Peyer's patch (tissue), 4 donors: ENCODE measurements at regions not wholly inside any gene's neighbourhood (a gene's known extent, or its start where the extent isn't known, plus 50 kb on each side); places are given as distances from the start of the nearest gene placed in this dataset.

Experiments
- POLR2A ChIP-seq, 2 donors: fragments of 450-650 bp; IDR thresholded peaks; one replicate each; pipeline ENCODE4 v1.5.1; 2017; ENCODE audit warnings: antibody characterized with exemption in 2 of 2, mild to moderate bottlenecking in 2 of 2, moderate library complexity in 2 of 2
- TF ChIP-seq, protein P1 (sequence below), 6 experiments: fragments of 450-650 bp in 4 of 6; fragments of 200-600 bp in 2 of 6; sonication (generic) in 1 of 6; IDR thresholded peaks; one replicate each; pipeline ENCODE4 v1.5.1; 2017 to 2019; ENCODE audit warnings: antibody characterized with exemption in 6 of 6, mild to moderate bottlenecking in 3 of 6, moderate library complexity in 1 of 6

DNA sequence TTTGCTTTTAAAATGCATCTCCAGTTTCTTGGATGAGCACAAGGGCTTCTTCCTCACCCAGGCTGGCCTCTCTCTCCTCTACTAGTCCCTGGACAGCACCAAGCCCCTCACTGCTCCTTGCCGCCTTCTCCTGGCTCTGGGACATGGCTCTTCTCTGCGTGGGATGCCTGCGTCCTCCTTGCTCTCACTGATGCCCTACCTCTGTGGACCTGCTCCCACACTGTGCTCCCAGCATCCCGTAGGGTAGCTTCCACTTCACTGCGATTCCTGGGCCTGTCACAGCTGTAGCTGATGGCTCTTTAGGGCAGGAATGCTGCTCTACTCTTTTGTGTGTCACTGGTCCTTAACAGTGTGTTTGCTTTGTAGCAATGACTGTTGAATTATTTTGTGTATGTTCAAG lies 136.3 kb downstream of the SNX19 start:
- TF ChIP-seq, protein P1, sequence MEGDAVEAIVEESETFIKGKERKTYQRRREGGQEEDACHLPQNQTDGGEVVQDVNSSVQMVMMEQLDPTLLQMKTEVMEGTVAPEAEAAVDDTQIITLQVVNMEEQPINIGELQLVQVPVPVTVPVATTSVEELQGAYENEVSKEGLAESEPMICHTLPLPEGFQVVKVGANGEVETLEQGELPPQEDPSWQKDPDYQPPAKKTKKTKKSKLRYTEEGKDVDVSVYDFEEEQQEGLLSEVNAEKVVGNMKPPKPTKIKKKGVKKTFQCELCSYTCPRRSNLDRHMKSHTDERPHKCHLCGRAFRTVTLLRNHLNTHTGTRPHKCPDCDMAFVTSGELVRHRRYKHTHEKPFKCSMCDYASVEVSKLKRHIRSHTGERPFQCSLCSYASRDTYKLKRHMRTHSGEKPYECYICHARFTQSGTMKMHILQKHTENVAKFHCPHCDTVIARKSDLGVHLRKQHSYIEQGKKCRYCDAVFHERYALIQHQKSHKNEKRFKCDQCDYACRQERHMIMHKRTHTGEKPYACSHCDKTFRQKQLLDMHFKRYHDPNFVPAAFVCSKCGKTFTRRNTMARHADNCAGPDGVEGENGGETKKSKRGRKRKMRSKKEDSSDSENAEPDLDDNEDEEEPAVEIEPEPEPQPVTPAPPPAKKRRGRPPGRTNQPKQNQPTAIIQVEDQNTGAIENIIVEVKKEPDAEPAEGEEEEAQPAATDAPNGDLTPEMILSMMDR (IDR thresholded peaks at IDR 0.05), result no peak
- no peak for TF ChIP-seq POLR2A (IDR thresholded peaks at IDR 0.05)
